ENCODE measurements at regions not wholly inside any gene's neighbourhood (a gene's known extent, or its start where the extent isn't known, plus 50 kb on each side); places are given as distances from the start of the nearest gene placed in this dataset. TPM values are rescaled to one million over a fixed set of nuclear protein-coding genes. Genes with fewer than 3 reads are reported as not detected.

GRCh38 chrX:44401151-44401550, 57.7 kb upstream of the EFHC2 start:
- TF ChIP-seq CTCF (IDR thresholded peaks at IDR 0.05) (no peak), POLR2A (IDR thresholded peaks at IDR 0.05) (no peak)
- 83 to 85% methylated on average over 4 of the region's 4 CpGs for WGBS, 2 donors
- Histone ChIP-seq H3K4me1 (no peaks in the 10 kb centered on the region), H3K27me3 (no peaks in the 10 kb centered on the region), H3K27ac (no peak overlapping the region), H3K4me3 (no peak overlapping the region), H3K36me3 (replicated peaks in 1 of 2; ENCODE audit: insufficient read depth in 1 of 2, low read depth in 2 of 2) (no peaks in the 10 kb centered on the region), H3K9me3 (no peaks in the 10 kb centered on the region)
- ATAC-seq = no peak
- intact Hi-C loops (cut with DNase I) = no loop called here
- no peak for DNase-seq

- H3K36me3 ChIP-seq (replicated peaks in 1 of 2; ENCODE audit: insufficient read depth in 1 of 2, low read depth in 2 of 2) = no peaks in the 10 kb centered on the region
- ATAC-seq = no peak
- DNase-seq = peak in 1 of 4 donors; percentile 2
- intact Hi-C loops (cut with DNase I) = no loop called here
- TF ChIP-seq POLR2A (IDR thresholded peaks at IDR 0.05) = no peak
- TF ChIP-seq CTCF (IDR thresholded peaks at IDR 0.05) = no peak
- 36 to 44% methylated on average over 4 of the region's 4 CpGs for WGBS, 2 donors
- no peaks in the 10 kb centered on the region for H3K4me1 ChIP-seq
- H3K27ac ChIP-seq = no peak overlapping the region
- no peaks in the 10 kb centered on the region for H3K9me3 ChIP-seq
- no peaks in the 10 kb centered on the region for H3K27me3 ChIP-seq
- H3K4me3 ChIP-seq = no peak overlapping the region
Measured at GRCh38 chrX:44400588-44400987, 57.1 kb upstream of the EFHC2 start.

GRCh38 chrX:44400161-44400560, 56.7 kb upstream of the EFHC2 start:
- Histone ChIP-seq H3K4me3 (no peak overlapping the region), H3K27me3 (no peaks in the 10 kb centered on the region), H3K27ac (no peak overlapping the region), H3K36me3 (replicated peaks in 1 of 2; ENCODE audit: insufficient read depth in 1 of 2, low read depth in 2 of 2) (no peaks in the 10 kb centered on the region), H3K4me1 (no peaks in the 10 kb centered on the region), H3K9me3 (no peaks in the 10 kb centered on the region)
- 75 to 77% methylated on average over 4 of the region's 4 CpGs for WGBS, 2 donors
- ATAC-seq = no peak
- no peak for DNase-seq
- TF ChIP-seq CTCF (IDR thresholded peaks at IDR 0.05) (no peak), POLR2A (IDR thresholded peaks at IDR 0.05) (no peak)
- intact Hi-C loops (cut with DNase I) = no loop called here

Small RNAs in the stretch of these regions (small RNA-seq; reads per million reads assigned to genes)
- gene RF00019 = not detected

Data from body of pancreas (tissue), 4 donors.